GM04504 (cell line): ENCODE measurements at regions not wholly inside any gene's neighbourhood (a gene's known extent, or its start where the extent isn't known, plus 50 kb on each side); places are given as distances from the start of the nearest gene placed in this dataset.
"Not testable (repeated sequence)": the region's sequence is repeated elsewhere in the genome, so short reads cannot be mapped to it uniquely, and the experiment has no call there.

ENCODE experiments used
- DNase-seq: peaks from one replicate; pipeline ENCODE4 v3.0.0-alpha.2; 2012; ENCODE audit warnings: low read depth

DNA sequence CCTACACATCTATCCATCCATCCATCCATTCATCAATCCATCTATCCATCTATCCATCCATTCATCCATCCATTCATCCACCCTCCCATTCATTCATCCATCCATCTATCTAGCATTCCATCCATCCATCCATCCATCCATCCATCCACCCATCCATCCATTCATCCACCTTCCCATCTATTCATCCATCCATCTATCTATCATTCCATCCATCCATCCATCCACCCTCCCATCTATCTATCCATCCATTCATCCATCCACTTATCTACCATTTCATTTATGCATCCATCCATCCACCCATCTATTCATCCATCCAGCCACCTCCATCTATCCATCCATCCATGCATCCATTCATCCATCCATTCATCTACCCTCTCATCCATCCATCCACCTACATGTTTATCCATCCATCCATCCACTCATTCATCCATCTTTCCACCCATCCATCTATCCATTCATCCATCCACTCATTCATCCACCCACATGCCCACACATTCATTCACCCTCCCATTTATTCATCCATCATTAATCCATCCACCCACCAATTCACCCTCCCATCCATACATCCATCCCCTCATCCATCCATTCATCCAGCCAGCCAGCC is 258.5 kb downstream of the CRLF2 start:
- DNase-seq = no peak

DNA sequence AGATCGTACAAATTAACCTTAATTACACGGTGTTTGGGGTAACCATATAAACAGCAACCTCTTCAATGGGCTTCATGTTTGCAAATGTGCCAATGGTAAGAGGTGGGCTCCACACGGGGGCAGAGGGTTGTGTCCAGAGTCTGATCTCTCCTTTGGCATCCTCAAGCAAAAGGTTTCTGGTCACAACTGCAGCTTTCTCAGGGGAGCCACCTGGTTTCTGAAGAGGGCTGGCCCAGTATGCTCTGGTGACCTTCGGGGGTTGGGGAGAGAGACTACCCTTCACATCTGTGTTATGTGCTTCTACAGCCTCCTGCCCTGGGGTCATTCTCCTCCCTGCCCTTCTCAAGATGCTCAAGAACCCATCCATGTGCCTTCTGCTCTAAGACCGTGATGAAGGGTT is 259.6 kb downstream of the CRLF2 start:
- DNase-seq = no peak

DNA sequence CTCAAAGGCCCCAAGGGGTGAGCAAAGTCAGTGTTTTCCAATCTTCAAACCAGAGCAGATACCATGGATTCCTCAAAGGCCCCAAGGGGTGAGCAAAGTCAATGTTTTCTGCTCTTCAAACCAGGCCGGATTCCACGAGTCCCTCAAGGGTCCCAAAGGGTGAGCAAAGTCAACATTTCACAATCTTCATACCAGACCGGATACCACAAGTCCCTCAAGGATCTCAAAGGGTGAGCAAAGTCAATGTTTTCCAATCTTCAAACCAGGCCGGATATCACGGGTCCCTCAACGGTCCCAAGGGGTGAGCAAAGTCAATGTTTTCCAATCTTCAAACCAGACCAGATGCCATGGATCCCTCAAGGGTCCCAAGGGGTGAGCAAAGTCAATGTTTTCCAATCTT is 265.2 kb downstream of the CRLF2 start:
- DNase-seq = not testable (repeated sequence)

DNA sequence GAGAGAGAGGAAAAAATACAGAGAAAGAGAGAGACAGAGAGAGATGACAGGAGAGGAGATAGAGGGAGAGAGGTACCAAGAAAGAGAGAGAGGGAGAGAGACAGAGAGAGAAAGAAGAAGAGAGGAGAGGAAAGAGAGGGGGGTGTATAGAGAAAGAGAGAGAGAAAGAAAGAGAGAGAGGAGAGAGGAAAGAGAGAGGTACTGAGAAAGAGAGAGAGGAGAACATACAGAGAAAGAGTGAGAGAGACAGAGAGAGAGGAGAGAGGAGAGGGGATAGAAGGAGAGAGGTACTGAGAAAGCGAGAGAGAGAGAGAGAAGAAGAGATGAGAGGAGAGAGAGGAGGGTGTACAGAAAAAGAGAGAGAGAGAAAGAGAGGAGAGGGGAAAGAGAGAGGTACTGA is 269.4 kb downstream of the CRLF2 start:
- no peak for DNase-seq

DNA sequence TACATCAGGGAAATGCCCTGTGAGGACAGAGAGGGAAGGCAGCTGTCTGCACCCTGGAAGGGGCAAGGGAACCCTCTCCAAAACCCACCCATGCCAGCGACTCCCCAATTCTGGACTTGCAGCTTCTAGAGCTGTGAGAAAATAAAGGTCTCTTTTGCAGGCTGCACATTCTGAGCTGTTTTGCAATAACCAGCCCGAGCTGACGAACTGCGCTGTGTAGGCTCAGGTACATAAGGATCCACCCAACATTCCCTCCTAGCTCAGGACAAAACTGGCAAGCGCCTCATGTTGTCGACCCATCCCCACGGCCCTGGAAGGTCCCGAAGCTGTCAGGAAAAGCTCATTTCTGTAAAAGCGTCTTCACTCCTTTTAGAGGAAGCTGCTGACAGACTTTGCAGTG is 271.8 kb downstream of the CRLF2 start:
- DNase-seq = no peak

DNA sequence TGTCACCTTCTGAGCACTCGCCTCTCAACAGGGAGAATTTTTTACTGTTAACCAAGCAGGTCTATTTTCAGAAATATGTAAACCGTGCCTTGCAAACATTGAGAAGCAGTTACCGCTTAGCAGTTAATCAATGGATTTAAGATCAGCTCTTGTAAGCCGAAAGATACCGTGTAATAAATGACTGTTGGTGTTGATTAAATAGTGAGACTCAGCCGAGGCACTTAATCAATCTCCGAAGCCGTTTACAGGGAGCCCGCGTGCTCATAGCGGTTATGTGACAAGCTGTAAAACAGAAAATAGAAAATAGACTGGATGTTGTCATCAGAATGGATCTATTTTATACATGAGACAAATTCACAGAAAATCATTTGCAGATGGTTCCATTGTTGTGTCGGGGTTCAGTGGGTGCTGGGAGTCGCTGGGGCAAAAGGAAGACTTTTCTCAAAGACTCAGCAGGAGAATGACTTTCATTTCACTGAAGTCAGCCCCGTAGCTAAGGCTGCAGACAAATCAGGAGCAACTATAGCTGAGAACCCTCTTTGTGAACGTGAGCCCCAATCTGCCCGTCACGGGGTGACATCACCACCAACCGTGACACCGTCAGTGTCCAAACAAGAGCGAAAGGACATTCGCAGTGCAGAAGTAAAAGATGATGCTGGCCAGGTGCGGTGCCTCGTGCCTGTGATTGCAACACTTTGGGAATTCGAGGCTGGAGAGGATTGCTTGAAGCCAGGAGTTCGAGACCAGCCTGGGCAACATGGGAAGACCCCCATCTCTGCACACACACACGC is 275.3 kb downstream of the CRLF2 start:
- DNase-seq = no peak

DNA sequence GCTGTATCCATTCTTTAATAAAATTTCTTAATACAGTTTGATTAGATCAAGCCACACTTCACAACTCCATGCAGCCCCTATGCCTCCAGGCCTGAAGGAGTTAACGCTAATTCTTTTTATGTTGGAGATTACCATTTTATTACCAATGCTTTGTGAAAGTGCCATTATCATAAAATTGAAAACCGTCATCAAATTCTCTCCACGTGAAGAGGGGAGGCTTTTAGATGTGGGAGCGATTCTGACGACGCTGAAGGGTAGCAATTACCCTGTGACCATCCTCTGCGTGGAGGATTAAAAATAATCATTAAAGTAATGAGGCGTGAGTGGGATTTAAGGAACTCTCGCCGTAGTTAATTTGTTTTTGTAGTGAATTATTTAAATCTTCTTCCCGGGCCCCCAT is 278.8 kb downstream of the CRLF2 start:
- DNase-seq = no peak

DNA sequence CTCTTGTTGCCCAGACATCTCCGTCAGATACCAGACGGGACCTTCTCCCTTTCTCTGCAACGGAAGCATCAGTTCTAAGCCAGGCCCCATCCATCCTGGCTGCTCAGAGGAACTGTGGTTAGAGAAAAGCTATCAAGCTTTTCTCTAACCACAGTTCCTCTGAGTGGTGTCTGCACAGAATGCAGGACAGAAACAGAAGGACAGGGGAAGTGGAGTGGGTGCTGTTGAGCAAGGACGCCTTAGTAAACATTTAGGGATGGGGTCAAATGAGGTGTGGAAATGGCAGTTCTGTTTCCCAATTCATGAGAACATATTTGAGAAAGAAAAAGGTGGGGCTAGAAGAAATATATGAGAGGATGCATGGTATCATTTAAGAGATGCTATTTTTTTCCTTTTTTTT is 283.8 kb downstream of the CRLF2 start:
- no peak for DNase-seq

DNA sequence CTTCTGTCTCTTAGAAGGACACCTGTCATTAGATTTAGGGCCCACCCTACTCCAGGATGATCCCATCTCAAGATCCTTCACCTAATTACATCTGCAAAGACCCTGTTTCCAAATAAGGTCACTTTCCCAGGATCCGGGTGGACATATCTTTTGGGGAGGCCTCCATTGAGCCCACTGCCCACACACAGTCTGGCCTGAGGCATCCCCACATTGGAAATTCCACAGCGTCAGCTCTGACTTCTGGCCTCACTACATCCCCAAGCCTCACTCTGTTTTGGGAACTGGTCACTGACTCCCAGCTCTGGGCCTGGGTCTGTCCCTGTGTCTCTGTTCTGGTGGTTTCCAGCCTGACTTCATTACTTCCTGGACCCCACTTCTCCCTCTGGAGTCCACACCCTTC is 285.5 kb downstream of the CRLF2 start:
- DNase-seq = no peak

DNA sequence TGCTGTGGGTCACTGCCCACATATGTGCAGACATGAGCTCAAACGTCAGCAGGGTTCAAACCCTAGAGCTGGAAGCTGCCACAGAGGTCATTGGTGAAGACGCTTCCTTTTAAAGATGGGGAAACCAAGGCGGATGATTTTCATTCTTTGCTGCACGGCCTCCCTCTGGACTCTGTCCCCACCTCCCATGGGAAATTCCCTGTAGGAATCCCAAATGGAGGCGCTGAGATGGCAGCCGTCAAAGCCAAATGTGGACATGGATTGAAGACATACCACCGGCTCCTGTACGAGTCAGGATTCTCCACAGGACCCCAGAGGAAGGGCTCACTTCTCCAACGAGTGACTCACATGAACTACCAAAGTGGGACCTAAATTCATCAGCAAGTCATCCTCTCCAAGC is 286.4 kb downstream of the CRLF2 start:
- DNase-seq = no peak

DNA sequence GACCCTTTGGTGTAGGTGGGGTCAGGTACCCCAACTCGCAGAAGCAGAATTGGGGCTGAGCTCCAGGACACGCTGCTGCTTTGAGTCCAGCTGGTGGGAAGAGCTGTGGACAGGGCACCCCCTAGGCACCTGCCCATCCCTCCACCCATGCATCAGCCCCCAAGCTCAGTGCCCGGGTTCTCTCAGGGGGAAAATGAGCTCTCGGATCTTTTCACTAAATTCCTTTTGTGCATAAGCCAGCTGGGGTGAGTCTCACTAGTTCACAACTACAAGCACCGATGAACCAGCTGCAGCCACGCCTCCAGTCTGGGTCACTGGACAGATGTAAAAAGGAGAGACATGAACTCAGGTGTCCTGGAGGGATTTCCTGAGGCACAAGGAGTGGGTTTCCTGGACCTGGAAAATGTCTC is 286.8 kb downstream of the CRLF2 start:
- no peak for DNase-seq

DNA sequence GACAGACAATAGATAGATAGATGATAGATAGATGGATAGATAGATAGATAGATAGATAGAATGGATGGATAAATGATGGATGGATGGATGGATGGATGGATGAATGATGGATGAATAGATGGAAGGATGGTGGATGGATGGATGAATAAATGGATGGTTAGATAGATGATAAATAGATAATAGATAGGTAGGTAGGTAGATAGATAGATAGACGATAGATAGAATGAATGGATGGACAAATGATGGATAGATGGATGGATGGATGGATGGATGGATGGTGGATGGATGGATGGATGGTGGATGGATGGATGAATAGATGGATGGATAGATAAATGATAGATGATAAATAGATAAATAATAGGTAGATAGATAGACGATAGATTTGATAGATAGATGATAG is 287.4 kb downstream of the CRLF2 start:
- no peak for DNase-seq

DNA sequence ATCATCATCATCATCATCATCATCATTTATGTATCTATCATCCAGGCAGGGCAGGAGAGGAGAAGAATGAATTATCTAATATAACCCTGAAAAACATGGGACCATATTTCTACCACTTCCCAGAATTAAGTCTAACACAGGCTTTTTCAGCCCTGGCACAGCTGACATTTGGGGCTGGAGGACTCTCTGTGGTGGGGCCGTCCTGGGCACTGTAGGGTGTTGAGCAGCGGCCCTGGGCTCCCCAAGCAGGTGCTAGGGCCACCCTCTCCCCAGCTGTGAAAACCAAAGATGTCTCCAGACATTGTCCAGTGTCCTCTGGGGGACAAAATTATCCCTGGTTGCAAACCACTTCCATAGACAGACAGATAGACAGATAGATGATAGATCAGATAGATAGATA is 288.4 kb downstream of the CRLF2 start:
- no peak for DNase-seq

DNA sequence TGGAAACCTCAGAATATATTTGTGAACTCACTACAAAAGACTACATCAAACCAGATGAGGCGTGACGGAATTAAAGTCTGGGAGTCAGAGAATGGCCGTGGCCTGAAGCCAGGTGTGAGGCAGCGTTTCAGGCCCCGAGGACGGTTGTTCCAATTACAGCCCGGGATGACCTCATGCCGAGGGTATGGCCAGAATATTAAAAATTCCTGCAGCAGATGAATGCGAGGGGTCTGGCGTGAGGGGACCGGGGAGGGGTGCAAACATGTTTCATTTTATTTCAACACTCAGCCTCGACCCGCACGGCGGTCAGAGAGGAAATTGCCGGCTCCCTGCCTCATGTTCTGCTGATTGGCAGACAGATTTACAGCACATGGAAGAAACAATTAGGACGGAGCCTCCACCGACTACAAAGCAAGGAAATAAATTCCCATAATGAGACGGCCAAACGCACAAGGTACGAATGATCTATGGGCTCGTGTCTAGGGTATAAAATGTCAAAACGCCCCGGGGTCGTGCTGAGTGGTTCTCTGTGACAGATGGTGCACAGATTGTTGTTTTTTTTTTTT is 289.7 kb downstream of the SHOX start:
- DNase-seq = peak; percentile 91

DNA sequence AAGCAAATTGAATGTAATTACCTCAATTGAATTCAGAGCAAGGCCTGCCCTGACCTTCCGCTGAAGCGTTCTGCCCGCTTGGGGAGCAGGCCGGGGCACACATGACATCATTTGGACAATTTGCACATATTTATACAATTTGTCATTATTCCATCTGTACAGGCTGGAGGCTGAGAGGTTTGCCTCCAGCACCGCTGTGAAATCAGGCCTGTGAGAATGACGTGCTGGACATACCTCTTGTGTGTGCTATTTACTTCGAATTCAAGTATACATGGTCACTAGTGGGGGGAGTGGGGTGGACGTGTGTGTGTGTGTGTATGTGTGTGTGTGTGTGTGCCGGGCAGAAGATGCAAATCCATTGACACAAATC is 285.6 kb downstream of the SHOX start:
- DNase-seq = peak; percentile 56

DNA sequence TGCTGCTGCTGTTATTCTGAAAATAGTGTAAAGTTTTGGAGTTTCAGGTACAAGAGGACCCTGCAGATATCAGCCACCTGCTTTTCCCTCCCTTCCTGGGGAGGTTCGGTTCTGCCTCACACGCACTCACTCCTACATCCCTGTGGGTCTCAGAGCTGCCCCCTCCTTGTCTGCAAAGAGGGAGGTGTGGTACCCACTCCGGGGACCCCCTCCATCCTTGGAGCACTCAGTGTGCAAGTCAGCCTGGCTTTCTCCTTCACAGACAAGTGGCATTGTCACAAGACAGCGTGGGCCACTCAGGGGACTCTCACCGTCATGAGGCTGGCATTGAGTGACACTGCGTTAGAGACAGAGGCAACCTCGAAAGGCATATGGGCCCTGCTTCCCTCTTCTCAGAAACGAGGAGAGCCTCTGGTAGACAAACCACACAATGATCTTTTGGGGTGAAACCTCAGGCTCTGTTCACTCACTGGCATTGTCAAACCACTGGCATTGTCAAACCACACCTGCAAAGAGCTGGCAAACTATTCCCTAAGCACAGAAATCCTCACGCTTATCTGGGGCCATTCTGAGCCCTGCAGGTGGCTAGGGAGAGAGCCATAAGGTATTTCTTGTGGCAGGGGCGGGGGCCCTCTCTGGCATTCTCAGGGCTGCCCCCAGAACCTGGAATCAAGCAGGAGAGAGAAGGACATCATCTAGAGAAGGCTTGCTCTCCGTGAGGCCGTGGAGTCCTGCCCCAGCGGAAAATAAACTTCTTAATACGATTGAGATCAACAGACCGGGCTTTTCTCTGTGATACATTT is 285.0 kb downstream of the SHOX start:
- DNase-seq = no peak

DNA sequence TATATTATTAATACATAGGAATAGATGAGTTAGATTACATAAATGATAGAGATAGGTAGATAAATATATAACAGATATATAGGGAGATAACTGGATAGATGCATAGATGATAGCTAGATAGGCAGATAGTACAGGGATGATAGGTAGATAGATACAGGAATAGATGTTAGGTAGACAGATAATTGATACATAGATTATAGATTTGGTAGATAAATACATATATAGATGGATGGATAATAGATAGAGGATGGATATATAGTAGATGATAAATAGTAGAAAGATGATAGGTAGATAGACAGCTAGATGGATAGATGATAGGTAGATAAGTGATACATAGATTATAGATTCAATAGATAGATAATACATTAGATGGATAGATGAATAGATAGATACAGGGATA is 283.6 kb downstream of the SHOX start:
- no peak for DNase-seq

DNA sequence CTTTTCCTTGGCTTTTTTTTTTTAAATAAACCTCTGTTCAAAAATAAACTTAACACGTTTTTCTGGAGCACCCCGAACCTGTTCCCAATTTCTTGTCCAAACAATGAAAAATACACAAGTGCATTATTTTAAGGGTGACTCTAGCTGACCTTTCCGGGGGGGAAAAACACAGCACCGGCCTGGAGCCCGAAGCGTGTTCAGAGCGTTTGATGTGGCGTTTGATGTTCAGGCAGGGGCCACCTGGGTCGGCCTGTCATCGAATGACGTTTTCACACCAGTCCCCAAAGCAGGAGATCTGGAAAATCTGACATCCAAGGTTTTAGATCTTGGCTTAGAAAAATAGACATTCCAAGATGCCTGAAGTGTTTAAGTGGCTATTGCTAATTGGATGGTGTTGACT is 282.1 kb downstream of the SHOX start:
- DNase-seq = no peak

DNA sequence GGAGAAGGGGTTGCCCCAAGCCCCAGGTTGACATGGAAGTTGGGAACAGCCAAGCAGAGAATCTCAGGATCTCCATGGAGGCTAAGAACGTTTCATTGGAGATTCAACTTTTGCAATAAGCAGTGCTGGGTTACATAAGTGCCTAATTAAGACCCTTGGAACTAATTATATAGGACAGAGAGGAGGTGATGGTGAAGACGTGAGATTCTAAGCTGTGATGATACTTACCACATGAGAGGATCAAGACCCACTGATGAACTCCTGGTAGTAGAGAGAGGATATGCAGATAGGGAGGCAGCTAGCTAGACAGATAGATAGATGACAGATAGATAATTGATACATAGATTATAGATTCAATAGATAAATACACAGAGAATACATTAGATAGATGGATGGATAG is 278.5 kb downstream of the SHOX start:
- DNase-seq = not testable (repeated sequence)

DNA sequence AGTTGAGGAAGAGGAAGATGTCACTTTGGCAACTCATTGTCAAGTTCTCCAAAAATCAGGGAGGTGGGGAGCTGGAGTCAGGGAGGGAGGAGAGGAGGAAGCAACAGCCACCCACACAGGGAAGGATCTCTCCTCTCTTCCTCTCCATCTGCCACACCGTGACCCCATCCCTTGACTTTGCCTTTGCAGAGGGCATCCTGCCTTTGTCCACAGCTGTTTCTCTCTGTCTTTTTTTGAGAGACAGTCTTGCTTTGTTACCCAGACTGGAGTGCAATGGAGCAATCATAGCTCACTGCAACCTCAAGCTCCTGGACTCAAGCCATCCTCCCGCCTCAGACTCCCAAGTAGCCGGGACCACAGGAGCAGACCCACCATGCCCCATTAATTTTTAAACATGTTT is 276.0 kb downstream of the SHOX start:
- peak; percentile 5 for DNase-seq

DNA sequence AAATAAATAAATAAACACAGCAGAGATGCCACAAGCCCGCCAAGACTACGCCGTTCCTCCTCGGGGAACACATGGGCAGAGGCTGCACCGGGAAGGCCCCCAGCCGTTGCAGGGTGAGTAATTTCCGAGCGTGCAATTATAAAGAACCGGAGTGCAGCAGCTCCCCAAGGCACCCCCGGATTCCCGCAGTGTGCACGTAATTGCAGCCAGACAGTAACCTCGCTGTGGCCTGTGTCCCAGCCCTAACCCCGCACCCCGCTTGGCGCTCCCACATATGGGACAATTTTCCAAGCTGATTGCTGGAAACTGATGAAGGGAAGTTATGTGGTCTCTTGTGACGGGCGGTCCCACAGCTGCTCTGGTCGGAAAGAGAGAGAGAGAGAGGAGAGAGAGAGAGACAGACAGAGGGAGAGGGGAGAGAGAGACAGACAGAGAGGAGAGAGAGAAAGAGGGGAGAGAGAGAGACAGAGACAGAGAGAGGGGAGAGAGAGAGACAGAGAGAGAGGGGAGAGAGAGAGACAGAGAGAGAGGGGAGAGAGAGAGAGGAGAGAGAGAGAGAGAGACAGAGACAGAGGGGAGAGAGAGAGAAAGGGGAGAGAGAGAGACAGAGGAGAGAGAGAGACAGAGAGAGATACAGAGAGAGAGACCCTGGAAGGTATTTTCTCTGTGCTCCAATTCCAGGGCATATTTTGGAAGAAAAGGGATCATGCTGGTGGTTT is 275.4 kb downstream of the SHOX start:
- DNase-seq = peak; percentile 60

DNA sequence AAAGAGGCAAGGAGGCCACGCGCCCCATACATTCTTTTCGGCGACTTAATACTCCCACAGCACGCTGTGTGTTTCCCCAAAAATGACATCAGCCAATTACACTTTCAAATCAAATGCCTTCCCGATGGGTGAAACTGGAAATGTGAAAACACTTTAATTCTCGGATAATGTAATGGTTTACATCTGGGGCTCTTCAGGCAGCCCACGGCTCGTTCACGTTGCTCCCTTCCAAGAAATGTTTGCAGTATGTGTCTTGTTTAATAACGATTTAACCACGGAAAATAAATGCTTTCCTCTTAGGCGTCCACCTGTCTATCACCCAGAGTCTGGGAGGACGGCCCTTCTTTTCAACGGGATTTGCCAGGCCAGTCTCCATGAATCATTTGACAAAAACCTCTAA is 272.5 kb downstream of the SHOX start:
- peak; percentile 64 for DNase-seq
